ENCODE measurements at regions not wholly inside any gene's neighbourhood (a gene's known extent, or its start where the extent isn't known, plus 50 kb on each side); places are given as distances from the start of the nearest gene placed in this dataset.

- intact Hi-C loops (cut with DNase I): no loop called here
- ATAC-seq (no peak), DNase-seq (no peak)
- 97 to 98% (median 97%) methylated on average over 29 to 45 of the region's 45 CpGs for WGBS, 4 donors
- Histone ChIP-seq H3K4me1 (peaks cover 0 to 10% (median 0%) of the 10 kb centered on the region in 12 donors), H3K9me3 (peaks cover 0 to 20% (median 7%) of the 10 kb centered on the region in 12 donors), H3K27me3 (no peaks in the 10 kb centered on the region), H3K27ac (no peak overlapping the region), H3K4me3 (no peak overlapping the region), H3K36me3 (no peaks in the 10 kb centered on the region)
- no peak for TF ChIP-seq POLR2A (IDR thresholded peaks at IDR 0.05)
- TF ChIP-seq CTCF (IDR thresholded peaks at IDR 0.05): no peak
Measured at GRCh38 chr16:86917471-86918365, 339.4 kb downstream of the FOXL1 start.

- TF ChIP-seq POLR2A (IDR thresholded peaks at IDR 0.05) (no peak), CTCF (IDR thresholded peaks at IDR 0.05) (no peak)
- ATAC-seq (no peak), DNase-seq (no peak)
- 91 to 97% (median 95%) methylated on average over 9 of the region's 9 CpGs for WGBS, 4 donors
- no peak overlapping the region for H3K4me3 ChIP-seq
- no peak overlapping the region for H3K27ac ChIP-seq
- H3K36me3 ChIP-seq: no peaks in the 10 kb centered on the region
- H3K9me3 ChIP-seq: peaks cover 0 to 20% (median 7%) of the 10 kb centered on the region in 12 donors
- peaks cover 0 to 10% (median 0%) of the 10 kb centered on the region in 12 donors for H3K4me1 ChIP-seq
- intact Hi-C loops (cut with DNase I): no loop called here
- H3K27me3 ChIP-seq: no peaks in the 10 kb centered on the region
Measured at GRCh38 chr16:86918637-86919036, 340.3 kb downstream of the FOXL1 start.

GRCh38 chr16:86919078-86919477 lies 340.7 kb downstream of the FOXL1 start:
- TF ChIP-seq POLR2A (IDR thresholded peaks at IDR 0.05) (no peak), CTCF (IDR thresholded peaks at IDR 0.05) (no peak)
- Histone ChIP-seq H3K9me3 (peaks cover 0 to 20% (median 7%) of the 10 kb centered on the region in 12 donors), H3K4me1 (peaks cover 0 to 10% (median 0%) of the 10 kb centered on the region in 12 donors), H3K4me3 (no peak overlapping the region), H3K36me3 (no peaks in the 10 kb centered on the region), H3K27me3 (no peaks in the 10 kb centered on the region), H3K27ac (no peak overlapping the region)
- 87 to 92% (median 91%) methylated on average over 12 of the region's 12 CpGs for WGBS, 4 donors
- no peak for DNase-seq
- ATAC-seq: no peak
- intact Hi-C loops (cut with DNase I): no loop called here

- intact Hi-C loops (cut with DNase I): loop anchor here in 1 of 10 donors (10.0 kb wide), 1 partner anchor 155 kb away; no protein-coding TSS in a partner anchor
- Histone ChIP-seq H3K36me3 (no peaks in the 10 kb centered on the region), H3K9me3 (peaks cover 0 to 20% (median 7%) of the 10 kb centered on the region in 12 donors), H3K27ac (no peak overlapping the region), H3K4me1 (peaks cover 0 to 9% (median 0%) of the 10 kb centered on the region in 12 donors), H3K27me3 (peaks cover 0 to 4% (median 0%) of the 10 kb centered on the region in 9 donors), H3K4me3 (no peak overlapping the region)
- 84 to 91% (median 89%) methylated on average over 25 to 28 of the region's 28 CpGs for WGBS, 4 donors
- no peak for DNase-seq
- no peak for TF ChIP-seq POLR2A (IDR thresholded peaks at IDR 0.05)
- no peak for TF ChIP-seq CTCF (IDR thresholded peaks at IDR 0.05)
- ATAC-seq: no peak
Measured at GRCh38 chr16:86919578-86920305, 341.4 kb downstream of the FOXL1 start.

Measured in heart left ventricle (tissue), 16 donors.